ENCODE measurements at regions not wholly inside any gene's neighbourhood (a gene's known extent, or its start where the extent isn't known, plus 50 kb on each side); places are given as distances from the start of the nearest gene placed in this dataset.
"Not testable (repeated sequence)": the region's sequence is repeated elsewhere in the genome, so short reads cannot be mapped to it uniquely, and the experiment has no call there.

- no peak for DNase-seq
These were observed 100.5 kb upstream of the MAGI2 start for GRCh38 chr7:79553811-79554555.

- DNase-seq: no peak
These were observed 99.0 kb upstream of the MAGI2 start for GRCh38 chr7:79552463-79552862.

DNA sequence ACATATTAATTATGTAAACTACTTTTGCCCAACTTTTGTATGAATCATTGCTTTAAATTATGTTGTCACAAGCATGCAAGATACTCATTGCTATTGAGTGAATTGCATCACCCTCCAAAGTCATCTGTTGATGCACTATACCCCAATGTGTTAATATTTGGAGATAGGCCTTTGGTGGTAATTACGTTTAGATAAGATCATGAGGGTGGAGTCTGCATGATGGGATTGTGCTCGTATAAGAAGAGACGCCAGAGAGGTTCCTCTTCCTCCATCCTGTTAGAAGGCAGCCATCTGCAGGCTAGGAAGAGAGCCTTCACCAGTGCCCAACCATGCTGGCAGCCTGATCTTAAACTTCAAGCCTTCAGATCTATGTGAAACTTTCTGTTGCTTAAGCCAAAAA, 95.3 kb upstream of the MAGI2 start:
- DNase-seq: peak in 7 of 51 donors; percentile 1 to 29 (median 13)

DNA sequence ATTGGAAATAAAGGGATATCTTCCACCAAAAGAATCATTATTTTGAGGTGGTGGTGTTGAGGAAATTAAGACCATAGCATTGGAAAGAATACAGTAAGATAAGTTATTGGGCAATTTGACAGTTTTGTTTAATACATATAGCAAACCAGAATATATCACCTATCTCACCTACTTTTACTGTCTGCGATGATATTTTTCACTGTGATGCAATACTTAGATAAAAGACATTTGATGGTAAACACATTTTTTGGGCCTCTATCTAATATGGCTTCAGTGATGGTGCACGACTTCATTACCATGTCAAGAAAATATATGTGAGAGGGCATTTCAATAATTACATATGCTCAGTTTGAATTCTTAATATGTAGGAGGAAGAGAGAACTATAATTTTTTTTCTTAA, 93.7 kb upstream of the MAGI2 start:
- no peak for DNase-seq

DNA sequence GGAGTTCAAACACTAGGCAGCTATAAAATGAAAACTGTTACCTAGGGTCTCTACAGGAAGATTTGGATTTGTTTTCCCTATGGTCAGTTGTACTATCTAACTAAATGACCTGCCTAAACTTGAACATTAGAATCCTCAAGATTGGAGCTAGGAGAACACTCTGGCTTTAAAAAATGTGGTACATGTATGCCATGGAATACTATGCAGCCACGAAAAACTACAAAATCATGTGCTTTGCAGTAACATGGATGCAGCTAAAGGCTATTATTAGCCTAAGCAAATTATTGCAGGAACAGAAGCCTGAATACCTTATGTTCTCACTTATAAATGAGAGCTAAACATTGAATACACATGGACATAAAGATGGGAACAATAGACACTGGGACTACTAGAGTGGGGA, 87.1 kb upstream of the MAGI2 start:
- no peak for DNase-seq

DNA sequence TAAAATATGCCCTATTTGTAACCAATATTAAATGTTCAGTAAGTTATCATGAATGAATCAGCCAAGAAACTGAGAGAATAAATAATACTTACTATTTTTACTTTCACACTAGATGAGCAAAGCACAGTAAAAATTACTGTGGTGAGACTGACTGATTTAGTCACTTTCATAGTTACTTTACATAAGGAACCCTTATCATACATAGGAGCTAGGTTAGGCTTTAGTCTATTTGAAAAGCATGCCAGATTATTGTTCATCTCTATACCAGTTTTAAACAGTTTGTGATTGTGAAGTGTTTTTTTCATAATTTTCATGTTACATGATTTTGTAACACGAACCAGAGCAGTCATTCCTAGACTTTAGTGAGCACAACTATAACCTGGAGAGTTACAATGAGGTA, 80.7 kb upstream of the MAGI2 start:
- DNase-seq: no peak

GRCh38 chr7:79531905-79532664, 78.6 kb upstream of the MAGI2 start:
- no peak for DNase-seq

DNA sequence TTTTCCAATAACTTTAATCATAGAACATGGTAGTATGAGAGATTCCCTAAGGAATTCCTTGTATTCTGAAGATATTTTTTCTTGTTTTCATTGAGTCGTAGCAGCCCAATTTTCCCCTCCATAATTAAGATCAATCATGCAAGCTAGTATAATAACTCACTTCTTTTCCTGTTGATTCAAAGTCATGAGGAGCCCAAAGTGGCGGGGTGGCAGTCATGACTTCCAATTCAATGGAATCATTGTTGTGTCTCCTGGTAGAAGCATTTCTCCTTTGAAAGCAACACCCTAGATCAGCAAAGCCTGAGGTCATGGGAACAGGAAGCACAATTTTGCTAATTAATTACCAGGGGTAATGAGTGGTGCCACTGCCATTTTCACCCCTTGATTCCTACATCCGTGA, 77.6 kb upstream of the MAGI2 start:
- DNase-seq: no peak

DNA sequence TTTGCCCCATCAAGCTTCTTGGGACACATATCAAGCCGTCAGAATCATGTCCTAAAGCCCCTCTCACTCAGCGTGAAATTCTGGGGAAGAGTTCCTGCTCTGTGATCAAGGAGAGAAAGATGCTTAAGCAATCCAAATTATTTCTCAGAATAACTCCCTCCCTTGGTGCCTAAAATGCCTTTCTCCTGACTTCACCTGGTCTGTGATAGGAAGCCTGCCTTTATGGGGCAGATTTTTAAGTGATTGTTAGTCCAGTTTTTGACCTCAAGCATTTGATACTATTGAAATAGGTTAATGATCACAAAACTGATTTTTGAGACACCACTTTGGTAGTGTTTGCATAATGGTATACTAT, 76.4 kb upstream of the MAGI2 start:
- no peak for DNase-seq

DNA sequence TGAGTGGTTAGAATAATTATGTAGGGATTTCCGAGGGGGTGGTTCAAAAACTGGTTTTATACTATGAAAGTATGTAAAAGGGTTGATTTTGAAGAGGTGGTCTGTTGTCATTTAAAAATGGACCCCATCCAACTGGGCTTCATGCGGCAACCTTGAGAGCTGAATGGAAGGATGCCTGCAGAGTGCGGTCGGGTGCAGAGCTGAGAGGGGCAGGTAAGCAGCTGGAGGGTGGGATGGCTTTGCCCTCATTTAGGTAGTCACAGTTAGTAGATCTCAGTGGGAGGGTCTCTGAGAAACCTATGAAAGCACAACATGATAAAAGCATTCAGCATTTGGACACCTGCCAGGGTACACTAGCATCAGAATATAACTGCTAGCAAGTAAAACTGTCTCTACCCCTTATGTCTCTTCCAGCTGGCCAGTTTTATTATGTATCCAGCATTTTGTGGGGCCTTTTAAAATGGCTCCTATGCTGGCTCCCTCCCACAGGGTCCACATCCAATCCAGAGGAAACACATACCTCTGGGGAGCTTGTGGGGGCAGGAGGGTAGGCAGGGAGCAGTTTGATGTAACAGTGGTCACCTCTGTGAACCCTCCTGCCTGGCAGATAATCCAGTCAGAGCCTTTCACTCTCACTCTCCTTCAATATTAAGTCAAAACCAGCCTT, 75.9 kb upstream of the MAGI2 start:
- no peak for DNase-seq

- DNase-seq: no peak
These were observed 75.0 kb upstream of the MAGI2 start for GRCh38 chr7:79528421-79528820.

DNA sequence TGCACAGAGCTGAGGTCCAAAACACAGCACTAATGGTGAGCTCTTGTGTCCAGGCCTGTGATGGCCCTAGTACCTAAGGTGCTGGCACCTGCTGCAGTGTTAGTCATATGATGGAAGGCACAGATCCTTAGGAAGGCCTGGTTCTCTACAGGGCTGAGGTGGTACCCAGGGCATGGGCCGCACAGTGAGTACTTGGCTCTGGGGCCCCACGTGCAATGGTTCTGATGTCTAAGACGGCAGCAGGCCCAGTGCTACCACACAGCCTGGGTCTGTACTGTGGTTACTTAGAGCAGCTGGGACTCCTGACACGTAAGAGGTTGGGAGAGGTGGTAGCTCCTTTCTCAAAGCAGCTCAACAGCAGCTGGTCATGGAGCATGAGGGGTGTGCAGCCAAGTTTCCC, 70.6 kb upstream of the MAGI2 start:
- DNase-seq: no peak

GRCh38 chr7:79523436-79523835, 70.0 kb upstream of the MAGI2 start:
- no peak for DNase-seq

- DNase-seq: no peak
These were observed 67.1 kb upstream of the MAGI2 start for GRCh38 chr7:79520543-79520942.

GRCh38 chr7:79515358-79515757, 61.9 kb upstream of the MAGI2 start:
- DNase-seq: no peak

DNA sequence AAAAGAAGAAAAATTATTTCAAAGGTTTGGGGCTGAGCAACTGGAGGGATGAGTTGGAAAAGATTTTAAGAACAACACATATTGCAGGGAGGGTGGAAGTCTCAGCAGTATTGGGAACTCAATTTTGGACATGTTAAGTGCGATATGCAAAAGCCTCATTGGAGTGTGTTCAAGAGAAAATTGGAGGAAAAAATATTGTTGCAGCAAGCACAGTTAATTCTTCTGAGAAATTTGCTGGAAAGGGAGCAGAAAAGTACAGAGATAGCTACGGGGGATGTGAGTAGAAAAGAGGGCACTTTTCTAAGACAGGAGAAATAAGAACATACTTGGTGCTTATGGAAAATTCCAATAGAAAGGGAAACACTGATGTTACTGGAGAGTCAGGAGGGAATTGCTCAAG, 59.8 kb upstream of the MAGI2 start:
- no peak for DNase-seq

DNA sequence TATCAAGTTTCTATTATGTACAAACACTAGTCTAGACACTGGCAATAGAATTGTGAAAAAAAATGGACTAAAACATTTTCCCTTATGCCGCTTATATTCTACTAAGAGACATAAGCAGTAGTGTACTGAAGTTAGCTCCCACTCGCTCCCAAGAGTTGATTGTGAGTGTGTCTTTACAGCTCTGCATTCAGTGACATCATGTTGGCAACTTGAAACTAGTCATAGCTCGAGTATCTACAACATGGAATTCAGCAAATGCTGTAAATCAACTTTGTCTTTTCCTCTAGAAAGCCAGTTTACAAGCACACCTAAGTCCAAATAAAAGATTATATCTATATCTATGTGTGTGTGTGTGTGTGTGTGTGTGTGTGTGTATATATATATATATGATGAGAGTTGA, 58.8 kb upstream of the MAGI2 start:
- DNase-seq: no peak

DNA sequence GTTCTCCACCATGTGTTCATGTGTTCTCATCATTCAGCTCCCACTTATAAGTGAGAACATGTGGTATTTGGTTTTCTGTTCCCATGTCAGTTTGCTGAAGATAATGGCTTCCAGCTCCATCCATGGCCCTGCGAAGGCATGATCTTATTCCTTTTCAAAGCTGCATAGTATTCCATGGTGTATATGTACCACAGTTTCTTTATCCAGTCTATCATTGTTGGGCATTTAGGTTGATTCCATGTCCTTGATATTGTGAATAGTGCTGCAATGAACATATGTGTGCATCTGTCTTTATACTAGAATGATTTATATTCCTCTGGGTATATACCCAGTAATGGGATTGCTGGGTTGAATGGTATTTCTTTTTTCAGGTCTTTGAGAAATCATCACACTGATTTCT, 57.6 kb upstream of the MAGI2 start:
- not testable (repeated sequence) for DNase-seq

- no peak for DNase-seq
These were observed 53.7 kb upstream of the MAGI2 start for GRCh38 chr7:79507131-79507530.

DNA sequence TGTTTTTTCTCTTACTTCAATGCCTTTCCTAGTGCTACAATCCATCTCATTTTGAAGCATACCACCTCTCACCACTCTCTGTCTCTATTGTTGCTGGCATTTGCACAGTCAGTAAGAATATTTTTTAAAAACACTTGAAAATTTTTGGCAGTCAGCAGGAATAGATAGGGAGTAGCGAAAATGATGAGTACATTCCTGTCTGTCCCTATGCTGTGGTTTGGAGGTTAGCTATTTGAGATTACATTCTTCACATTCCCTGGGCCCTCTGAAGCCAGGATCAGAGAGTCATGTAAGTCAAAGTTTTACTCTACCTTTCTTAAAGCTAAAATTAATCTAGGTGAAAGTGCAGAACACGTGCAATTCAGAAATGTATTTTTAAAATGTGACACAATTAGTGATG, 53.0 kb upstream of the MAGI2 start:
- DNase-seq: no peak

GRCh38 chr7:79504607-79505389, 51.3 kb upstream of the MAGI2 start:
- peak in 1 of 51 donors; percentile 1 for DNase-seq

Measured in hypothalamus (tissue), 51 donors.